LNCaP clone FGC (cell line): ENCODE measurements at regions not wholly inside any gene's neighbourhood (a gene's known extent, or its start where the extent isn't known, plus 50 kb on each side); places are given as distances from the start of the nearest gene placed in this dataset.
"Not testable (repeated sequence)": the region's sequence is repeated elsewhere in the genome, so short reads cannot be mapped to it uniquely, and the experiment has no call there.

Experiments
- DNase-seq: peaks from one replicate; pipeline ENCODE4 v3.0.0-alpha.2; 2011; ENCODE audit warnings: low read depth
- H3K4me3 ChIP-seq: 2 replicates; pipeline ENCODE4 v1.5.1; 2011; ENCODE audit warnings: mild to moderate bottlenecking, low read depth, low read length, control low read depth
- CTCF ChIP-seq: IDR thresholded peaks from 2 replicates; pipeline ENCODE4 v1.5.1; 2012; ENCODE audit warnings: mild to moderate bottlenecking; ENCODE audit not compliant: control insufficient read depth, insufficient read depth; ENCODE audit errors: extremely low read depth

- no peak for DNase-seq
- no peak for TF ChIP-seq CTCF
Measured at GRCh38 chr11:87539596-87539995, 501.9 kb downstream of the TMEM135 start.

DNA sequence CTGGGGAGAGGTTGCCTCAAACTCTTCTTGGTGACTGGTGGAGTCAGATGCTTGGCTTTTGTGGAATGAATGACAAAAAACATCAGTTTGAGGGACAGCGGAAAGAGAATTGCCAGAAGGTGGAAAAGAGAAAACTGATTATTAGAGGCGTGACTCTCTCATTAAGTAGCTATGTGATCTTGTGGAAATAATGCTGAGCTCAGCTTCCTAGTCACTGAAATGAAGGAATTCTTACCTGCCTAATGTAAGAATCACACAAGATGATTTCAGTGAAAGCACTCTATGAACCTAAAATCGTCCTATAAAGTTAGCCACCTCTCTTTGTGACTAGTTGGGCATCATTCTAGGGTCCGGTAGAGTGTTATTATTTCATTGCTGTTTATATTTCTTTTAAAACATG, 498.8 kb downstream of the TMEM135 start:
- no peak for DNase-seq
- no peak for TF ChIP-seq CTCF
- H3K4me3 ChIP-seq, result no peak overlapping the region

More at GRCh38 chr11:87539596-87539995, 501.9 kb downstream of the TMEM135 start:
- no peak overlapping the region for H3K4me3 ChIP-seq

GRCh38 chr11:87536016-87536415, 498.3 kb downstream of the TMEM135 start:
- TF ChIP-seq CTCF, result no peak
- no peak overlapping the region for H3K4me3 ChIP-seq
- DNase-seq, result no peak

GRCh38 chr11:87535513-87535912, 497.8 kb downstream of the TMEM135 start:
- no peak for TF ChIP-seq CTCF
- DNase-seq, result no peak
- H3K4me3 ChIP-seq, result no peak overlapping the region

- H3K4me3 ChIP-seq, DNase-seq: not testable (repeated sequence)
Measured at GRCh38 chr11:87531835-87532234, 494.1 kb downstream of the TMEM135 start.

GRCh38 chr11:87529486-87529885, 491.8 kb downstream of the TMEM135 start:
- no peak overlapping the region for H3K4me3 ChIP-seq
- no peak for DNase-seq
- no peak for TF ChIP-seq CTCF

DNA sequence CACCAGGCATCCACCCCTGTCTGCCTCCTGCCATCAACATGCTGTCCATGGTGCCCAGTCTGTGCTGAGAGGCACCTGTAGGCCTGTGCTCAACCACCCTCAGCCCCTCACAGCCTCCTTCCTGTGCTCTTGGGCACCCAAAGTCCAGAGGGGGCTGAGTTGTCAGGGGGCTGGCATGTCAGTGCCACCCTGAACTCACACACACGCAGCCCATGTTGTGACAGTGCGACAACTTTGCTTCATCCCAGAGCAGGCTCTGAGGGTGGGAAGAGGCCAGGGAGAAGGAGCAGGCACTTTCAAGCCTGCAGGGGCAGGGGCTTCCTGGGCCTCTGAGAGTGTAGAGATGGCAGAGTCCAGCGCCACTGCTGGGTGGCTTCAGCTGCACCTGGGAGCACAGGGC, 491.0 kb downstream of the TMEM135 start:
- DNase-seq, result no peak
- TF ChIP-seq CTCF, result no peak

More for the DNA sequence above, 491.0 kb downstream of the TMEM135 start:
- H3K4me3 ChIP-seq, result no peak overlapping the region
